Heart left ventricle (tissue), 16 donors: ENCODE measurements at regions not wholly inside any gene's neighbourhood (a gene's known extent, or its start where the extent isn't known, plus 50 kb on each side); places are given as distances from the start of the nearest gene placed in this dataset.

Experiments used
- ATAC-seq, 4 donors: fragments of 200-7000 bp; cut with Tn5 transposase; one replicate each; pipeline ENCODE4 v1.9.1; 2020 to 2022; ENCODE audit warnings: moderate library complexity in 4 of 4, mild to moderate bottlenecking in 3 of 4, moderate number of reproducible peaks in 1 of 4
- DNase-seq, 5 donors: peaks; one replicate each; pipeline ENCODE4 v3.0.0-alpha.2; 2020
- H3K27ac ChIP-seq, 12 donors: fragments of 200-600 bp; sonication (generic) in 4 of 12; one replicate each; pipeline versions ENCODE4 v1.5.0 to v1.8.0; 2016 to 2022; ENCODE audit warnings: mild to moderate bottlenecking in 2 of 12
- H3K27me3 ChIP-seq, 9 donors: fragments of 200-600 bp; sonication (generic) in 2 of 9; one replicate each; pipeline versions ENCODE4 v1.5.1 to v1.8.0; 2016 to 2022; ENCODE audit warnings: mild to moderate bottlenecking in 3 of 9
- H3K36me3 ChIP-seq, 9 donors: fragments of 200-600 bp; sonication (generic) in 2 of 9; one replicate each; pipeline versions ENCODE4 v1.5.0 to v1.8.0; 2018 to 2022; ENCODE audit warnings: mild to moderate bottlenecking in 2 of 9
- H3K4me1 ChIP-seq, 12 donors: fragments of 200-600 bp; sonication (generic) in 4 of 12; one replicate each; pipeline versions ENCODE4 v1.5.0 to v1.8.0; 2016 to 2022; ENCODE audit warnings: mild to moderate bottlenecking in 3 of 12
- H3K4me3 ChIP-seq, 12 donors: fragments of 200-600 bp; sonication (generic) in 4 of 12; one replicate each; pipeline versions ENCODE4 v1.5.0 to v1.8.0; 2017 to 2022; ENCODE audit warnings: mild to moderate bottlenecking in 9 of 12, moderate library complexity in 4 of 12
- H3K9me3 ChIP-seq, 12 donors: fragments of 200-600 bp; sonication (generic) in 4 of 12; one replicate each; pipeline versions ENCODE4 v1.5.0 to v1.8.0; 2016 to 2022; ENCODE audit warnings: mild to moderate bottlenecking in 1 of 12
- POLR2A ChIP-seq, 2 donors: fragments of 450-650 bp; IDR thresholded peaks; one replicate each; pipeline ENCODE4 v1.6.1; 2017; ENCODE audit warnings: antibody characterized with exemption in 2 of 2, mild to moderate bottlenecking in 2 of 2, moderate library complexity in 2 of 2
- WGBS, 4 donors: extraction: QIAGEN DNeasy Blood & Tissue Kit in 2 of 4; methylation state at CpG; one replicate each; pipeline versions ENCODE4 v1.1.5 to v1.1.7; 2013 to 2018; 5-methylcytosine and 5-hydroxymethylcytosine counted together
- intact Hi-C, 10 donors: fragments of 100-400 bp; cut with DNase I; formaldehyde crosslinking; loops; one replicate each; pipeline versions ENCODE4 v1.11.1 to v1.14.2; 2022
- TF ChIP-seq, protein P1 (sequence below), 12 donors: fragments of 200-600 bp; sonication (generic) in 4 of 12; IDR thresholded peaks; one replicate each; pipeline versions ENCODE4 v1.5.0 to v1.8.0; 2018 to 2022; ENCODE audit warnings: antibody characterized with exemption in 12 of 12, mild to moderate bottlenecking in 5 of 12
- donor health status: ischemic (EF 13 %, LVEDD 7.1; RV severe dilation, severe dysfunction).
- donor health status: healthy with polysubstance abuse.
- donor health status: DM: no; HTN: yes; CAD: no.
- donor health status: DM: no; HTN: no; CAD: no.
- donor health status: ischemic (EF 25% LVEDD 6.9; RV normal size, moderate dysfunction).
- donor health status: ischemic (EF 25% LVEDD 5.7; RV mildly dilated, moderate dysfunction).
- donor health status: healthy.
- donor health status: DM: yes; HTN: yes; CAD: no.
- donor health status: ischemic (EF 35%, LVEDD 5.7; RV mildly dilated, moderate dysfunction).
- donor health status: nonischemic (EF 11% LVEDD 7.7; RV severe dilation, severe dysfunction).
- donor health status: DM: yes; HTN: yes; CAD: no.
- donor health status: PGD.
- donor health status: ischemic (EF 29% LVEDD 5.4; RV normal size, mild dysfunction).
- donor health status: nonischemic (EF 23%, LVEDD 6.1; RV moderate dilation, normal function).

DNA sequence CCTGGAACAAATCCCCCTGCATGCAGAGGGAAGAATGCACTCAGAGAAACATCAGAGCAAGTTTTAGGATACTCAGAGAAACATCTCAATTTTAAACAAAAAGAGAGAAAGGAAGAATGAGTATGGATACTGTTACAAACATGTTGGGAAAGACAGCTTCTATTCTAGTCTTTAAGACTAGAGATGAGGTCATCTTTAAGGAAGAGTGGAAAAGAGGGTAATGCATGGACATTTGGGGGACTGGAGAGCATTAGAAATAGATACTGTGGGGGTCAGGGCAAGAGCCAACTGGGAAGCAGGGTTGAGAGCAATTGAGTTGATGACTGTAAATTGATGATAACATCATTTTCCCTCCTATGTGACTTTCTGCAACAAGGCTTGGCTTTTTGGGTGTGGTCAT, 431.2 kb downstream of the CDH26 start:
- Histone ChIP-seq H3K4me1 (no peaks in the 10 kb centered on the region), H3K9me3 (peaks cover 0 to 4% (median 0%) of the 10 kb centered on the region in 12 donors), H3K36me3 (no peaks in the 10 kb centered on the region), H3K4me3 (no peak overlapping the region), H3K27me3 (no peaks in the 10 kb centered on the region), H3K27ac (no peak overlapping the region)
- DNase-seq (no peak), ATAC-seq (no peak)
- TF ChIP-seq POLR2A (IDR thresholded peaks at IDR 0.05): no peak
- TF ChIP-seq, protein P1, sequence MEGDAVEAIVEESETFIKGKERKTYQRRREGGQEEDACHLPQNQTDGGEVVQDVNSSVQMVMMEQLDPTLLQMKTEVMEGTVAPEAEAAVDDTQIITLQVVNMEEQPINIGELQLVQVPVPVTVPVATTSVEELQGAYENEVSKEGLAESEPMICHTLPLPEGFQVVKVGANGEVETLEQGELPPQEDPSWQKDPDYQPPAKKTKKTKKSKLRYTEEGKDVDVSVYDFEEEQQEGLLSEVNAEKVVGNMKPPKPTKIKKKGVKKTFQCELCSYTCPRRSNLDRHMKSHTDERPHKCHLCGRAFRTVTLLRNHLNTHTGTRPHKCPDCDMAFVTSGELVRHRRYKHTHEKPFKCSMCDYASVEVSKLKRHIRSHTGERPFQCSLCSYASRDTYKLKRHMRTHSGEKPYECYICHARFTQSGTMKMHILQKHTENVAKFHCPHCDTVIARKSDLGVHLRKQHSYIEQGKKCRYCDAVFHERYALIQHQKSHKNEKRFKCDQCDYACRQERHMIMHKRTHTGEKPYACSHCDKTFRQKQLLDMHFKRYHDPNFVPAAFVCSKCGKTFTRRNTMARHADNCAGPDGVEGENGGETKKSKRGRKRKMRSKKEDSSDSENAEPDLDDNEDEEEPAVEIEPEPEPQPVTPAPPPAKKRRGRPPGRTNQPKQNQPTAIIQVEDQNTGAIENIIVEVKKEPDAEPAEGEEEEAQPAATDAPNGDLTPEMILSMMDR (IDR thresholded peaks at IDR 0.05): no peak
- intact Hi-C loops: no loop called here

DNA sequence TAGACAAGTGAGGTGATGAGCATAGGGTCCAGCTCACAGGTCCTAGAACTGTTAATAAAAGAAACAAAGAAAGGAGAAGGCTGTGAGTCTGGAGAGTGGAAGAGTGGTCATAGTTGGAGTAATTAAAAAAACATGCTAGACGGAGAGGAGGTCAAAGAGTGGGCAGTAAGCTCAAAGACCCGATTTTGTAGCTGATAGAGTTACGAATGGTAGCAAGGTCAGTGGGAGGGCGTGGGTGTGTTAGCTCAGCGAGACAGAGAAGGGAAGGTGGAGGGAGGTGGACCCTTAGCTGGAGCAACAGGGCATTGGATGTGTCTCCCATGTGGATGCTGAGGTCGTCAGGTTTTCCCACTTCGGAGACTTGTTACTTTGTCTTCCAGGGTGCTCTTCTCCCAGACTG, 431.7 kb downstream of the CDH26 start:
- TF ChIP-seq, protein P1 (IDR thresholded peaks at IDR 0.05): no peak
- no peak for TF ChIP-seq POLR2A (IDR thresholded peaks at IDR 0.05)
- Histone ChIP-seq H3K27ac (no peak overlapping the region), H3K27me3 (no peaks in the 10 kb centered on the region), H3K4me3 (no peak overlapping the region), H3K9me3 (peaks cover 0 to 3% (median 0%) of the 10 kb centered on the region in 12 donors), H3K36me3 (no peaks in the 10 kb centered on the region), H3K4me1 (no peaks in the 10 kb centered on the region)
- WGBS, 4 donors: 73 to 78% (median 76%) methylated on average over 7 of the region's 7 CpGs
- ATAC-seq (no peak), DNase-seq (no peak)
- intact Hi-C loops: no loop called here

DNA sequence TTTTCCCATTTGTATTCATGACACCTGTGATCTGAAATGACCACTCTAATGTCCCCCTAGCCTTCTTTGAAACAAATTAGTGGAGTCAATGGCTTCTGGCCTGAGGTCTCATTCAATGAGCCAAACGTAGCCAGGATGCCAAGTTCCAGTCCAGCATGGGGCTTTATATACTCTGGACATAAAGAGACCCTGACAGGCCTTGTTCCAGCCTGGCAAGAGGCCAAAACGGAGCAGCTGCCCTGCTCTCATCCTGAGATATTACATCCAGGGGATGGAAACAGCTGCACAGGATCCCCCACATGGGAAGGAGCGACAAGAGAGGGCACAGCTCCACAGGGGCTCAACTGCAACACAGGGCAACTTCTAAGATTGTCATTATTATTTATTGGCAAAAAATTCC, 437.8 kb downstream of the CDH26 start:
- DNase-seq: no peak
- no peaks in the 10 kb centered on the region for H3K36me3 ChIP-seq
- no peaks in the 10 kb centered on the region for H3K27me3 ChIP-seq
- intact Hi-C loops: no loop called here
- peaks cover 0 to 10% (median 0%) of the 10 kb centered on the region in 12 donors for H3K9me3 ChIP-seq
- H3K4me3 ChIP-seq: no peak overlapping the region
- H3K27ac ChIP-seq: no peak overlapping the region
- no peak for TF ChIP-seq POLR2A (IDR thresholded peaks at IDR 0.05)
- TF ChIP-seq, protein P1 (IDR thresholded peaks at IDR 0.05): no peak
- WGBS, 4 donors: 40 to 59% (median 44%) methylated on average over 3 of the region's 3 CpGs
- H3K4me1 ChIP-seq: no peaks in the 10 kb centered on the region
- ATAC-seq: no peak

DNA sequence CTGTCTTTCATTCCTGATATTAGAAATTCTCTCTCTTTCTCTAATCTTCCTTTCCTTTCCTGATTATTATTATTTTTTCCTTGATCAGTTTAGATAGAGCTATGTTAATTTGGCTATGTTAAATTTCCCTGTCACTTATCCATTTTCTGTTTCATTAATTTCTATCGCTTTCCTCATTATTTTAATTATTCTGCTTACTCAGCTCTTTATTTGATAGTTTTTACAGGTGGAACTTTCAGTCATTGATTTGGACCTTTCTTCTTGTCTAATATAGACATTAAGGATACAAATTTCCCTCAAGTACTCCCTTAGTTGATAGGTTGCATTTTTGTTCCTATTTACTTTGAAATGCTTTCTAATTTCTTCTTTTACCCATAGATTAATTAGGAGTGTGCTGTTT, 442.3 kb downstream of the CDH26 start:
- peaks cover 0 to 10% (median 0%) of the 10 kb centered on the region in 12 donors for H3K9me3 ChIP-seq
- 92 to 99% (median 95%) methylated on average over 1 of the region's 1 CpG for WGBS, 4 donors
- H3K27me3 ChIP-seq: no peaks in the 10 kb centered on the region
- DNase-seq (no peak), ATAC-seq (no peak)
- no peak for TF ChIP-seq POLR2A (IDR thresholded peaks at IDR 0.05)
- TF ChIP-seq, protein P1 (IDR thresholded peaks at IDR 0.05): no peak
- H3K4me3 ChIP-seq: no peak overlapping the region
- H3K27ac ChIP-seq: no peak overlapping the region
- intact Hi-C loops: no loop called here
- H3K4me1 ChIP-seq: no peaks in the 10 kb centered on the region
- no peaks in the 10 kb centered on the region for H3K36me3 ChIP-seq
